HEK293 (cell line): ENCODE measurements at regions not wholly inside any gene's neighbourhood (a gene's known extent, or its start where the extent isn't known, plus 50 kb on each side); places are given as distances from the start of the nearest gene placed in this dataset.
A peak's percentile ranks its signal among the peaks of the same experiment; 100 is the strongest.
"Not testable (repeated sequence)": the region's sequence is repeated elsewhere in the genome, so short reads cannot be mapped to it uniquely, and the experiment has no call there.

ENCODE experiments used
- CTCF ChIA-PET: fragments of 350-600 bp; formaldehyde crosslinking; extraction: SDS; loops from one replicate; lab custom pipeline; 2021; ENCODE audit warnings: antibody characterized with exemption; lab: Yijun Ruan, JAX
- POLR2A ChIA-PET: fragments of 300-600 bp; formaldehyde crosslinking; extraction: SDS; loops from one replicate; lab custom pipeline; 2020; ENCODE audit warnings: antibody characterized with exemption, inconsistent platforms; lab: Yijun Ruan, JAX
- H3K27ac ChIP-seq: fragments of 200-500 bp; sonication (Bioruptor generic); 2 replicates; pipeline ENCODE4 v1.5.1; 2014; ENCODE audit warnings: low read depth, low read length, control low read depth, inconsistent platforms; ENCODE audit errors: extremely low read depth
- H3K36me3 ChIP-seq, 2 experiments: fragments of 200-500 bp in 1 of 2; sonication (Bioruptor generic) in 1 of 2; 1 replicate in 1 of 2; 2 replicates in 1 of 2; pipeline ENCODE4 v1.5.1; 2014 to 2017; ENCODE audit warnings: inconsistent platforms in 2 of 2, low read length in 2 of 2; ENCODE audit not compliant: control insufficient read depth in 2 of 2, insufficient read depth in 1 of 2
- H3K4me1 ChIP-seq: fragments of 200-500 bp; sonication (Bioruptor generic); 2 replicates; pipeline ENCODE4 v1.5.1; 2014; ENCODE audit warnings: mild to moderate bottlenecking, low read length, inconsistent platforms; ENCODE audit not compliant: control insufficient read depth, insufficient read depth
- H3K4me3 ChIP-seq: 2 replicates; pipeline ENCODE4 v1.5.1; 2011; ENCODE audit warnings: low read depth, mild to moderate bottlenecking, control low read depth, low read length, moderate library complexity
- H3K9me3 ChIP-seq: fragments of 200-500 bp; sonication (Bioruptor generic); 2 replicates; pipeline ENCODE4 v1.5.1; 2014; ENCODE audit warnings: low read depth, low read length, inconsistent platforms; ENCODE audit not compliant: control insufficient read depth, insufficient read depth
- GLIS1 ChIP-seq: fragments of 450-650 bp; formaldehyde crosslinking; IDR thresholded peaks from 2 replicates; pipeline ENCODE4 v1.5.1; 2016; ENCODE audit warnings: missing biosample characterization, missing genetic modification characterization
- GLIS2 ChIP-seq: fragments of 450-650 bp; formaldehyde crosslinking; IDR thresholded peaks from 2 replicates; pipeline ENCODE4 v1.5.1; 2016; ENCODE audit warnings: missing biosample characterization, missing genetic modification characterization
- HOXD13 ChIP-seq: sonication (generic); formaldehyde crosslinking; IDR thresholded peaks from 2 replicates; pipeline ENCODE4 v1.8.0; 2022; ENCODE audit warnings: missing genetic modification reagents, borderline replicate concordance
- KLF1 ChIP-seq: fragments of 450-650 bp; formaldehyde crosslinking; IDR thresholded peaks from 2 replicates; pipeline ENCODE4 v1.5.1; 2016; ENCODE audit warnings: missing biosample characterization, missing genetic modification characterization
- KLF7 ChIP-seq: fragments of 450-650 bp; formaldehyde crosslinking; IDR thresholded peaks from 2 replicates; pipeline ENCODE4 v1.5.1; 2016; ENCODE audit warnings: missing biosample characterization, missing genetic modification characterization, borderline replicate concordance
- WT1 ChIP-seq: fragments of 450-650 bp; formaldehyde crosslinking; IDR thresholded peaks from 2 replicates; pipeline ENCODE4 v1.5.1; 2016; ENCODE audit warnings: missing biosample characterization, missing genetic modification characterization
- ZNF146 ChIP-seq: fragments of 450-650 bp; formaldehyde crosslinking; IDR thresholded peaks from 2 replicates; pipeline ENCODE4 v1.5.1; 2016; ENCODE audit warnings: missing biosample characterization, missing genetic modification characterization
- ZNF214 ChIP-seq: fragments of 450-650 bp; formaldehyde crosslinking; IDR thresholded peaks from 2 replicates; pipeline ENCODE4 v1.5.1; 2017; ENCODE audit warnings: missing biosample characterization, mild to moderate bottlenecking, missing genetic modification characterization, borderline replicate concordance
- ZNF24 ChIP-seq: fragments of 450-650 bp; formaldehyde crosslinking; IDR thresholded peaks from 2 replicates; pipeline ENCODE4 v1.5.1; 2016; ENCODE audit warnings: missing biosample characterization, missing genetic modification characterization
- ZNF354C ChIP-seq: fragments of 450-650 bp; formaldehyde crosslinking; IDR thresholded peaks from 2 replicates; pipeline ENCODE4 v1.5.1; 2016; ENCODE audit warnings: missing biosample characterization, missing genetic modification characterization, low read depth, borderline replicate concordance
- ZNF37A ChIP-seq: fragments of 450-650 bp; IDR thresholded peaks from 2 replicates; pipeline ENCODE4 v1.5.1; 2018; ENCODE audit warnings: missing biosample characterization, missing genetic modification characterization
- ZNF391 ChIP-seq: fragments of 450-650 bp; formaldehyde crosslinking; IDR thresholded peaks from 2 replicates; pipeline ENCODE4 v1.5.1; 2016; ENCODE audit warnings: low read depth, missing biosample characterization, missing genetic modification characterization, borderline replicate concordance
- ZNF423 ChIP-seq: fragments of 450-650 bp; formaldehyde crosslinking; IDR thresholded peaks from 2 replicates; pipeline ENCODE4 v1.5.1; 2016; ENCODE audit warnings: missing biosample characterization, missing genetic modification characterization
- ZNF488 ChIP-seq: fragments of 450-650 bp; formaldehyde crosslinking; IDR thresholded peaks from 2 replicates; pipeline ENCODE4 v1.5.1; 2016; ENCODE audit warnings: missing biosample characterization, missing genetic modification characterization
- ZNF558 ChIP-seq: fragments of 450-650 bp; formaldehyde crosslinking; IDR thresholded peaks from 2 replicates; pipeline ENCODE4 v1.5.1; 2016; ENCODE audit warnings: missing biosample characterization, missing genetic modification characterization
- ZNF639 ChIP-seq: fragments of 450-650 bp; formaldehyde crosslinking; IDR thresholded peaks from 2 replicates; pipeline ENCODE4 v1.5.1; 2016; ENCODE audit warnings: missing biosample characterization, missing genetic modification characterization
- ZNF704 ChIP-seq: fragments of 450-650 bp; formaldehyde crosslinking; IDR thresholded peaks from 2 replicates; pipeline ENCODE4 v1.5.1; 2016; ENCODE audit warnings: missing biosample characterization, missing genetic modification characterization
- ZNF785 ChIP-seq: fragments of 450-650 bp; formaldehyde crosslinking; IDR thresholded peaks from 2 replicates; pipeline ENCODE4 v1.5.1; 2016; ENCODE audit warnings: missing biosample characterization, missing genetic modification characterization
- TF ChIP-seq, protein P1 (sequence below): fragments of 450-650 bp; formaldehyde crosslinking; IDR thresholded peaks from 2 replicates; pipeline ENCODE4 v1.5.1; 2017; ENCODE audit warnings: missing biosample characterization, missing genetic modification characterization
- TF ChIP-seq, protein P2 (sequence below): fragments of 450-650 bp; formaldehyde crosslinking; IDR thresholded peaks from 2 replicates; pipeline ENCODE4 v1.5.1; 2016; ENCODE audit warnings: missing biosample characterization, missing genetic modification characterization
- TF ChIP-seq, protein P3 (sequence below): fragments of 450-650 bp; formaldehyde crosslinking; IDR thresholded peaks from 2 replicates; pipeline ENCODE4 v1.5.0; 2017; ENCODE audit warnings: missing biosample characterization, missing genetic modification characterization, borderline replicate concordance

DNA sequence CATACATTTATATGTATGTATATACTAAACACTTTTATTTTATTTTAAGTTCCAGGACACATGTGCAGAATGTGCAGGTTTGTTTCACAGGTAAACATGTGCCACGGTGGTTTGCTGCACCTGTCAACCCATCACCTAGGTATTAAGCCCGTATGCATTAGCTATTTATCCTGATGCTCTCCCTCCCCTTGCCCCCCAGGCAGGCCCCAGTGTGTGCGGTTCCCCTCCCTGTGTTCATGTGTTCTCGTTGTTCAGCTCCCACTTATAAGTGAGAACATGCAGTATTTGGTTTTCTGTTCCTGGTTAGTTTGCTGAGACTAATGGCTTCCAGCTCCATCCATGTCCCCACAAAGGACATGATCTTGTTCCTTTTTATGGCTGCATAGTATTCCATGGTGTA, 158.3 kb downstream of the TMEM132E start:
- H3K27ac ChIP-seq, H3K9me3 ChIP-seq, H3K36me3 ChIP-seq, H3K4me3 ChIP-seq, POLR2A ChIA-PET, H3K4me1 ChIP-seq: not testable (repeated sequence)
- CTCF ChIA-PET: interaction anchor here (0.7 kb wide), 1 partner anchor 100 kb away, joined by 3 read pairs; no protein-coding TSS in a partner anchor
- peak; percentile 58; the same call in 1 of the 2 replicates for TF ChIP-seq ZNF146 (tag by site-specific recombination)

GRCh38 chr17:34736611-34737010, 157.2 kb downstream of the TMEM132E start:
- Histone ChIP-seq H3K4me1 (no peaks in the 10 kb centered on the region), H3K4me3 (no peak overlapping the region), H3K36me3 (no peaks in the 10 kb centered on the region), H3K27ac (no peak overlapping the region), H3K9me3 (no peaks in the 10 kb centered on the region)
- ChIA-PET CTCF (no interaction called here), POLR2A (no interaction called here)
- TF ChIP-seq HOXD13 (no peak), ZNF704 (tag by site-specific recombination) (no peak), ZNF354C (no peak), ZNF558 (tag by site-specific recombination) (no peak), GLIS1 (tag by site-specific recombination) (no peak), ZNF785 (tag by site-specific recombination) (no peak), ZNF214 (tag by site-specific recombination) (no peak), WT1 (no peak), KLF7 (no peak), GLIS2 (tag by site-specific recombination) (no peak), ZNF488 (tag by site-specific recombination) (no peak), ZNF391 (tag by site-specific recombination) (no peak), ZNF423 (tag by site-specific recombination) (no peak), KLF1 (no peak), ZNF24 (tag by site-specific recombination) (no peak), ZNF639 (no peak), ZNF37A (tag by site-specific recombination) (no peak)
- TF ChIP-seq, protein P1, sequence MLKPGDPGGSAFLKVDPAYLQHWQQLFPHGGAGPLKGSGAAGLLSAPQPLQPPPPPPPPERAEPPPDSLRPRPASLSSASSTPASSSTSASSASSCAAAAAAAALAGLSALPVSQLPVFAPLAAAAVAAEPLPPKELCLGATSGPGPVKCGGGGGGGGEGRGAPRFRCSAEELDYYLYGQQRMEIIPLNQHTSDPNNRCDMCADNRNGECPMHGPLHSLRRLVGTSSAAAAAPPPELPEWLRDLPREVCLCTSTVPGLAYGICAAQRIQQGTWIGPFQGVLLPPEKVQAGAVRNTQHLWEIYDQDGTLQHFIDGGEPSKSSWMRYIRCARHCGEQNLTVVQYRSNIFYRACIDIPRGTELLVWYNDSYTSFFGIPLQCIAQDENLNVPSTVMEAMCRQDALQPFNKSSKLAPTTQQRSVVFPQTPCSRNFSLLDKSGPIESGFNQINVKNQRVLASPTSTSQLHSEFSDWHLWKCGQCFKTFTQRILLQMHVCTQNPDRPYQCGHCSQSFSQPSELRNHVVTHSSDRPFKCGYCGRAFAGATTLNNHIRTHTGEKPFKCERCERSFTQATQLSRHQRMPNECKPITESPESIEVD: no peak
- TF ChIP-seq, protein P2, sequence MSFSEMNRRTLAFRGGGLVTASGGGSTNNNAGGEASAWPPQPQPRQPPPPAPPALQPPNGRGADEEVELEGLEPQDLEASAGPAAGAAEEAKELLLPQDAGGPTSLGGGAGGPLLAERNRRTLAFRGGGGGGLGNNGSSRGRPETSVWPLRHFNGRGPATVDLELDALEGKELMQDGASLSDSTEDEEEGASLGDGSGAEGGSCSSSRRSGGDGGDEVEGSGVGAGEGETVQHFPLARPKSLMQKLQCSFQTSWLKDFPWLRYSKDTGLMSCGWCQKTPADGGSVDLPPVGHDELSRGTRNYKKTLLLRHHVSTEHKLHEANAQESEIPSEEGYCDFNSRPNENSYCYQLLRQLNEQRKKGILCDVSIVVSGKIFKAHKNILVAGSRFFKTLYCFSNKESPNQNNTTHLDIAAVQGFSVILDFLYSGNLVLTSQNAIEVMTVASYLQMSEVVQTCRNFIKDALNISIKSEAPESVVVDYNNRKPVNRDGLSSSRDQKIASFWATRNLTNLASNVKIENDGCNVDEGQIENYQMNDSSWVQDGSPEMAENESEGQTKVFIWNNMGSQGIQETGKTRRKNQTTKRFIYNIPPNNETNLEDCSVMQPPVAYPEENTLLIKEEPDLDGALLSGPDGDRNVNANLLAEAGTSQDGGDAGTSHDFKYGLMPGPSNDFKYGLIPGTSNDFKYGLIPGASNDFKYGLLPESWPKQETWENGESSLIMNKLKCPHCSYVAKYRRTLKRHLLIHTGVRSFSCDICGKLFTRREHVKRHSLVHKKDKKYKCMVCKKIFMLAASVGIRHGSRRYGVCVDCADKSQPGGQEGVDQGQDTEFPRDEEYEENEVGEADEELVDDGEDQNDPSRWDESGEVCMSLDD (tag by site-specific recombination): no peak
- TF ChIP-seq, protein P3, sequence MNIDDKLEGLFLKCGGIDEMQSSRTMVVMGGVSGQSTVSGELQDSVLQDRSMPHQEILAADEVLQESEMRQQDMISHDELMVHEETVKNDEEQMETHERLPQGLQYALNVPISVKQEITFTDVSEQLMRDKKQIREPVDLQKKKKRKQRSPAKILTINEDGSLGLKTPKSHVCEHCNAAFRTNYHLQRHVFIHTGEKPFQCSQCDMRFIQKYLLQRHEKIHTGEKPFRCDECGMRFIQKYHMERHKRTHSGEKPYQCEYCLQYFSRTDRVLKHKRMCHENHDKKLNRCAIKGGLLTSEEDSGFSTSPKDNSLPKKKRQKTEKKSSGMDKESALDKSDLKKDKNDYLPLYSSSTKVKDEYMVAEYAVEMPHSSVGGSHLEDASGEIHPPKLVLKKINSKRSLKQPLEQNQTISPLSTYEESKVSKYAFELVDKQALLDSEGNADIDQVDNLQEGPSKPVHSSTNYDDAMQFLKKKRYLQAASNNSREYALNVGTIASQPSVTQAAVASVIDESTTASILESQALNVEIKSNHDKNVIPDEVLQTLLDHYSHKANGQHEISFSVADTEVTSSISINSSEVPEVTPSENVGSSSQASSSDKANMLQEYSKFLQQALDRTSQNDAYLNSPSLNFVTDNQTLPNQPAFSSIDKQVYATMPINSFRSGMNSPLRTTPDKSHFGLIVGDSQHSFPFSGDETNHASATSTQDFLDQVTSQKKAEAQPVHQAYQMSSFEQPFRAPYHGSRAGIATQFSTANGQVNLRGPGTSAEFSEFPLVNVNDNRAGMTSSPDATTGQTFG (tag by site-specific recombination): no peak
